ENCODE measurements at regions not wholly inside any gene's neighbourhood (a gene's known extent, or its start where the extent isn't known, plus 50 kb on each side); places are given as distances from the start of the nearest gene placed in this dataset.
"Not testable (repeated sequence)": the region's sequence is repeated elsewhere in the genome, so short reads cannot be mapped to it uniquely, and the experiment has no call there.

GRCh38 chr13:87538366-87539052 is 132.7 kb upstream of the SLITRK5 start:
- no peak for DNase-seq (ENCODE audit: low spot score)

GRCh38 chr13:87553142-87553541 is 118.0 kb upstream of the SLITRK5 start:
- no peak for DNase-seq (ENCODE audit: low spot score)

GRCh38 chr13:87554045-87554444 is 117.1 kb upstream of the SLITRK5 start:
- DNase-seq (ENCODE audit: low spot score): no peak

DNA sequence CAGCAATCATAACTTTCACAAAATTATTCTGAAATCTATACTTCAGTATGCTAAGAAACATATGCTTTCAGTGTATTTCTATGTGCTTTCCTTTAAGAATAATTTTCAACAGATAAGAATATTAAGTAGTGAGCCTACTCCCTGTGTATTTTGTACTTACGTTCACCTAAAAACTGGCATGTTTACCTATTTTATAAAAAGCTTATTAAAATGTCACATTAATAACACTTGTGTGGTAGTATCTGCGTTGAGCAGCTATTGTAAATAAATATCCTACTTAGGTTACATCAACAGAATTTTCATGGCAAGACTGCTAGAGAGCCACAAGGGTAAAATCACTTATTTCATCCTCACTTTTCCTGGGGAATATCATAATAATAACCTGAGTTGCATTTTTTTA is 113.4 kb upstream of the SLITRK5 start:
- DNase-seq (ENCODE audit: low spot score): no peak

- DNase-seq (ENCODE audit: low spot score): not testable (repeated sequence)
Observed at GRCh38 chr13:87561580-87561979, 109.6 kb upstream of the SLITRK5 start.

DNA sequence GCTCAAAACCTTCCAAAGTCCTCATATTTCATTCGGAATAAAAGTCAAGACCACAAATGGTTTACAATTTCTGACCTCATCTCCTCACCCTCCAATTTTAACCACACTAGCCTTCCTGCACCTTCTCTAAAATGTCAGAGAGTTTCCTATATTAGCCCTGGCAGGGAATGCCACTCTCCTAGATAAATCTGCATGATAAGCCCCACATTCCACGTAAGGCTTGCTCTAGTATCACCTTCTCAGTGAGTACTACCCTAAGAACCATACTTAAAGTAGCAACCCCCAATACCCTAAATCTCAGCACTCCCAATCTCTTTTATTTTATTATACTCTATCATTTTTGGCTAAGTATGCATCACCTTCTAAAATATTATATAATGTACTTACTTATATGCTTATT is 100.5 kb upstream of the SLITRK5 start:
- no peak for DNase-seq (ENCODE audit: low spot score)

DNA sequence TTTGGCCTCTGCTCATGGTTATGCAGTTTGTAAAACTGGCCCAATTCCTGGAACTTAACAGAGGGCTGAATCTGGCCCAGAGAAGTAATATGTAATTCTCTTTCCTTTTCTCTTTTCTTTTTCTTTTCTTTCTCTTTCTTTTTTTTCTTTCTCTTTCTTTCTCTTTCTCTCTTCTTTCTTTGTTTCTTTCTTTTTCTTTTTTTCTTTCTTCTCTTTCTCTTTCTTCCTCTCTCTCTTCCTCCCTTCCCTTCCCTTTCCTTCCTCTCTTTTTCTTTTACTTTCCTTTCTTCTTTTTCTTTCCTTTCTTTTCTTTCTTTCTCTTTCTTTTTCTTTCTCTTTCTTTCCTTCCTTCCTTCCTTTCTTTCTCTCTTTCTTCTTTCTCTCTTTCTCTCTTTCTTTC is 88.8 kb upstream of the SLITRK5 start:
- no peak for DNase-seq (ENCODE audit: low spot score)

DNA sequence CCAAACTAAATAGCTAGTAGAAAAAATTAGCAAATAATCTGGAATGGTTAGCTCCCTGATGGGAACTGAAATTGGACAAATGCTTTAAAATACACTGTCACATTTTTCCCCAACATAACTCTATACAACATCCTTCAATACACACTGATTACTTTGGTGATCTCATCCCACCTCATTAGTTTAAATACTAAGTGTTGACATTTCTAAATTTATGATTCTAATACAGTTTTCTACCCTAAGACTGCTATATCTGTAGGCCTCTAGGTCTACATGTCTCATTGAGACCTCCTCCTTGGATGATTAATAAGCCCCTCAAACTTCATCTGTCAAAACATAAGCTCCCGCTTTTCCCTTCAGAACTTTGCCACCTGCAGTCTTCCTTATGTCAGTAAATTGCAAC is 80.7 kb upstream of the SLITRK5 start:
- DNase-seq (ENCODE audit: low spot score): no peak

DNA sequence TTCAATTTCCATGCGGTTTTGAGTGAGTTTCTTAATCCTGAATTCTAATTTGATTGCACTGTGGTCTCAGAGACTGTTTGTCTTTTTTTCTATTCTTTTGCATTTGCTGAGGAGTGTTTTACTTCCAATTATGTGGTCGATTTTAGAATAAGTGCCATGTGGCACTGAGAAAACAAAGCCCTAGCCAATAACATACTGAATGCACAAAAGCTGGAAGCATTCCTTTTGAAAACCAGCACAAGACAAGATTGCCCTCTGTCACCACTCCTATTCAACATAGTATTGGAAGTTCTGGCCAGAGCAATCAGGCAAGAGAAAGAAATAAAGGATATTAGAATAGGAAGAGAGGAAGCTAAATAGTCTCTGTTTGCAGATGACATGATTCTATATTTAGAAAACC is 66.7 kb upstream of the SLITRK5 start:
- not testable (repeated sequence) for DNase-seq (ENCODE audit: low spot score)

- no peak for DNase-seq (ENCODE audit: low spot score)
Observed at GRCh38 chr13:87607266-87607665, 63.9 kb upstream of the SLITRK5 start.

GRCh38 chr13:87614276-87614675 is 56.9 kb upstream of the SLITRK5 start:
- DNase-seq (ENCODE audit: low spot score): no peak
